Mucosa of descending colon (tissue), 3 donors: ENCODE measurements at regions not wholly inside any gene's neighbourhood (a gene's known extent, or its start where the extent isn't known, plus 50 kb on each side); places are given as distances from the start of the nearest gene placed in this dataset.

Experiments used
- ATAC-seq: fragments of 200-7000 bp; cut with Tn5 transposase; one replicate; pipeline ENCODE4 v1.9.1; 2020; ENCODE audit warnings: mild to moderate bottlenecking, moderate library complexity
- DNase-seq, 3 donors: peaks; one replicate each; pipeline ENCODE4 v3.0.0-alpha.2; 2020
- H3K36me3 ChIP-seq: fragments of 200-600 bp; one replicate; pipeline ENCODE4 v1.8.0; 2021; ENCODE audit warnings: low read depth, mild to moderate bottlenecking
- H3K4me1 ChIP-seq: fragments of 200-600 bp; one replicate; pipeline ENCODE4 v1.8.0; 2021; ENCODE audit warnings: low read depth, mild to moderate bottlenecking
- H3K4me3 ChIP-seq: fragments of 200-600 bp; one replicate; pipeline ENCODE4 v1.8.0; 2021; ENCODE audit warnings: mild to moderate bottlenecking
- H3K9me3 ChIP-seq: fragments of 200-600 bp; one replicate; pipeline ENCODE4 v1.8.0; 2021; ENCODE audit warnings: mild to moderate bottlenecking
- intact Hi-C, 2 donors: fragments of 100-400 bp; cut with DNase I in 1 of 2; cut with micrococcal nuclease in 1 of 2; formaldehyde crosslinking; loops; one replicate each; pipeline versions ENCODE4 v1.11.0 to v1.11.1; 2022; cut with DNase I, micrococcal nuclease
- TF ChIP-seq, protein P1 (sequence below): fragments of 200-600 bp; IDR thresholded peaks from one replicate; pipeline ENCODE4 v1.8.0; 2022; ENCODE audit warnings: antibody characterized with exemption, mild to moderate bottlenecking
- donor health status: DM: no; HTN: no; CAD: no; lungs with moderate emphysema.
- donor health status: DM: no; HTN: no; CAD: no.
- donor health status: DM: no; HTN: yes; CAD: no.

DNA sequence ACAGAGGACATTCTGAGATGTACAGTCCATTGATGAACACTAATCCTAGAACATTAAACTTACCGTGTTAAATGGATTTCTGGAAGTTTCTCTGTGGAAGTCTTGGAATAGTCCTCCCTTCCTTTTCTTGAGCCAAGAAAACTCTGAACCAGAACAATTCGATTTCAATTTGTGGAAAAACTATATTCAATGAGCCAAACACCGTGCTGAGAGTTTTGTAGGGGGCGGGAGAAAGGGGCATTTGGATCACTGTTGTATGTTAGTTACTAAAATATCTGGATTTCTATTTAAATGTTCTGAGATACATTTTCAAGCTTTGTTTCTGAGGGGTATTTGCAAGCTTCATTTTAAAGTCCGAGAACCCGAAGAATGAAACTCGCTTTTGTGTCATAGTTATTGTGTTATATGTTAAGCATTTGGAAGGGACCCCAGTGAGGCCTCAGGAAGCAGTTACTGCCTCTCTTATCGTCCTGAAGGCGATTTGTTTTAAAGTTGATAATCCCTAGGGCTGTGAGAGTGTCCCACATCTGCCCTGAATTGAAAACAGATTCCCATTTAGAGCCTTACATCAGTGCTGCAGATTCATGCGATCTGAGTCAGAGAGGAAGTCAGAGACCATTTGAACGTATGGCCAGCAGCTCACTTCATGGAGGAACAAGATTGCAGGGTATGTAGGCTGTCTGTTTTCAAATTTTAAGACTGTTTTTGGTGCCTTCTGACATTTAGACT is 70.8 kb upstream of the SASH1 start:
- intact Hi-C loops = no loop called here
- ATAC-seq = no peak

GRCh38 chr6:148272597-148272996 is 70.0 kb upstream of the SASH1 start:
- Histone ChIP-seq H3K4me1 (no peaks in the 10 kb centered on the region), H3K36me3 (no peaks in the 10 kb centered on the region), H3K9me3 (no peaks in the 10 kb centered on the region), H3K4me3 (no peak overlapping the region)
- DNase-seq (no peak), ATAC-seq (no peak)
- TF ChIP-seq, protein P1, sequence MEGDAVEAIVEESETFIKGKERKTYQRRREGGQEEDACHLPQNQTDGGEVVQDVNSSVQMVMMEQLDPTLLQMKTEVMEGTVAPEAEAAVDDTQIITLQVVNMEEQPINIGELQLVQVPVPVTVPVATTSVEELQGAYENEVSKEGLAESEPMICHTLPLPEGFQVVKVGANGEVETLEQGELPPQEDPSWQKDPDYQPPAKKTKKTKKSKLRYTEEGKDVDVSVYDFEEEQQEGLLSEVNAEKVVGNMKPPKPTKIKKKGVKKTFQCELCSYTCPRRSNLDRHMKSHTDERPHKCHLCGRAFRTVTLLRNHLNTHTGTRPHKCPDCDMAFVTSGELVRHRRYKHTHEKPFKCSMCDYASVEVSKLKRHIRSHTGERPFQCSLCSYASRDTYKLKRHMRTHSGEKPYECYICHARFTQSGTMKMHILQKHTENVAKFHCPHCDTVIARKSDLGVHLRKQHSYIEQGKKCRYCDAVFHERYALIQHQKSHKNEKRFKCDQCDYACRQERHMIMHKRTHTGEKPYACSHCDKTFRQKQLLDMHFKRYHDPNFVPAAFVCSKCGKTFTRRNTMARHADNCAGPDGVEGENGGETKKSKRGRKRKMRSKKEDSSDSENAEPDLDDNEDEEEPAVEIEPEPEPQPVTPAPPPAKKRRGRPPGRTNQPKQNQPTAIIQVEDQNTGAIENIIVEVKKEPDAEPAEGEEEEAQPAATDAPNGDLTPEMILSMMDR = no peak
- intact Hi-C loops = no loop called here

More for the DNA sequence above, 70.8 kb upstream of the SASH1 start:
- Histone ChIP-seq H3K4me1 (no peaks in the 10 kb centered on the region), H3K9me3 (no peaks in the 10 kb centered on the region), H3K4me3 (no peak overlapping the region), H3K36me3 (no peaks in the 10 kb centered on the region)
- no peak for DNase-seq
- TF ChIP-seq, protein P1 = no peak

DNA sequence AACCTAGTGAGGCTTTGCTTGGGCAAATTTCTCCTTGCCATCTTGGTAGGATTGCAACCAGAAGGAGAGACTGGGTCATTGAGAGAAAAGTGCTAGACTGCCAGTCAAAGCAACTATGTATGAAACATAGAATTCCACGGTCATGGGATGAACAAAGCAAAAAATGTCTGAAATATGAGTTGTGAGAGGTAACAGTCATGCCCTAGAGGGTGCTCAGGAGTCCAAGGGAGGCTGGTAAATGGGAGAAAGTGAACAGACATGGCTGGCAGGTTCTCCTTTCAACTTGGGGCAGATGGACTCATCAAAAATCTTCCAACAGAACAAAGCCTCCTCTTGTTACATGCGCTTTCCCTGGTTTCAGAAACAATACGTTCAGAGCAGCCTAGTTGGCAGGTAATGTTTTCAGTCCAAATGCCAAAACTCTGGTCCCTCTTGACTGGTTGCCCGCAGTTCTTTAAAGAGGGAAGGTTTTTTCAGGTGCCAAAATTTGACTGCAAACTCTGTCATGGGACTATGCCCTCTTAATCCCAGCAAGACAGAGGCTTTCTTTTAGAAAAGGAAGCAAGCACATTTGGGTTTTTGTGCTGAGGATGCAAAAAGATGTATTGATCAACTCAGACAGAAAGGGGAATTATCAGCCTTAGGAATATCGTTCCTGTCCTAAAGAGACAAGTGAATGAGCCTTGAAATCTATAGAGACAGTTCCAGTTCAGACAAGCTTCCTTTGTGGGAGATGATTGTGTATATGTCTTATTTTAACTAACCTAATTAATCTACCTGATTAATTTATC is 68.5 kb upstream of the SASH1 start:
- no peaks in the 10 kb centered on the region for H3K4me1 ChIP-seq
- H3K9me3 ChIP-seq = no peaks in the 10 kb centered on the region
- H3K4me3 ChIP-seq = no peak overlapping the region
- TF ChIP-seq, protein P1 = no peak
- intact Hi-C loops = no loop called here
- no peaks in the 10 kb centered on the region for H3K36me3 ChIP-seq
- ATAC-seq (no peak), DNase-seq (no peak)

- DNase-seq = no peak
- H3K4me1 ChIP-seq = no peaks in the 10 kb centered on the region
- no peak overlapping the region for H3K4me3 ChIP-seq
- no peaks in the 10 kb centered on the region for H3K9me3 ChIP-seq
- no peak for ATAC-seq
- intact Hi-C loops = no loop called here
- H3K36me3 ChIP-seq = no peaks in the 10 kb centered on the region
- TF ChIP-seq, protein P1 = no peak
These were observed 67.8 kb upstream of the SASH1 start for GRCh38 chr6:148274809-148275208.

- Histone ChIP-seq H3K4me1 (no peaks in the 10 kb centered on the region), H3K9me3 (no peaks in the 10 kb centered on the region), H3K36me3 (no peaks in the 10 kb centered on the region), H3K4me3 (no peak overlapping the region)
- intact Hi-C loops = no loop called here
- no peak for ATAC-seq
- TF ChIP-seq, protein P1 = no peak
- no peak for DNase-seq
These were observed 57.4 kb upstream of the SASH1 start for GRCh38 chr6:148285205-148285604.
